Activated CD8-positive, alpha-beta T cell treated with anti-CD3 and anti-CD28 coated beads, Interleukin-2, amount 10 ng/mL, durations not matched to agents 7 days and 5 days (primary cell): ENCODE measurements at regions not wholly inside any gene's neighbourhood (a gene's known extent, or its start where the extent isn't known, plus 50 kb on each side); places are given as distances from the start of the nearest gene placed in this dataset.
"Not testable (repeated sequence)": the region's sequence is repeated elsewhere in the genome, so short reads cannot be mapped to it uniquely, and the experiment has no call there.

ENCODE experiments used
- ATAC-seq: fragments of 150-1000 bp; cut with Tn5 transposase; one replicate; pipeline ENCODE4 v1.10.0; 2021; ENCODE audit warnings: moderate library complexity
- CTCF ChIA-PET: fragments of 350-600 bp; sonication (Branson Sonifier 250); formaldehyde crosslinking; loops from one replicate; lab custom pipeline; 2021; ENCODE audit warnings: antibody characterized with exemption; lab: Charles Lee
- POLR2A ChIA-PET: fragments of 350-600 bp; sonication (Branson Sonifier 250); formaldehyde crosslinking; loops from one replicate; lab custom pipeline; 2021; ENCODE audit warnings: antibody characterized with exemption; lab: Charles Lee
- DNase-seq: peaks from one replicate; pipeline ENCODE4 v3.0.0-alpha.2; 2020
- H3K27ac Mint-ChIP-seq: one replicate; pipeline ENCODE4 v1.8.0; 2021; ENCODE audit warnings: mild to moderate bottlenecking, mixed read lengths
- H3K27me3 Mint-ChIP-seq: one replicate; pipeline ENCODE4 v1.8.0; 2021; ENCODE audit warnings: low read depth, mixed read lengths
- H3K36me3 Mint-ChIP-seq: one replicate; pipeline ENCODE4 v1.8.0; 2021; ENCODE audit warnings: low read depth, mixed read lengths
- H3K4me1 Mint-ChIP-seq: one replicate; pipeline ENCODE4 v1.8.0; 2021; ENCODE audit warnings: low read depth, mixed read lengths
- H3K4me3 Mint-ChIP-seq: one replicate; pipeline ENCODE4 v1.8.0; 2021; ENCODE audit warnings: mild to moderate bottlenecking, mixed read lengths
- H3K9me3 Mint-ChIP-seq: one replicate; pipeline ENCODE4 v1.8.0; 2022; ENCODE audit warnings: mixed read lengths; ENCODE audit not compliant: insufficient read depth

DNA sequence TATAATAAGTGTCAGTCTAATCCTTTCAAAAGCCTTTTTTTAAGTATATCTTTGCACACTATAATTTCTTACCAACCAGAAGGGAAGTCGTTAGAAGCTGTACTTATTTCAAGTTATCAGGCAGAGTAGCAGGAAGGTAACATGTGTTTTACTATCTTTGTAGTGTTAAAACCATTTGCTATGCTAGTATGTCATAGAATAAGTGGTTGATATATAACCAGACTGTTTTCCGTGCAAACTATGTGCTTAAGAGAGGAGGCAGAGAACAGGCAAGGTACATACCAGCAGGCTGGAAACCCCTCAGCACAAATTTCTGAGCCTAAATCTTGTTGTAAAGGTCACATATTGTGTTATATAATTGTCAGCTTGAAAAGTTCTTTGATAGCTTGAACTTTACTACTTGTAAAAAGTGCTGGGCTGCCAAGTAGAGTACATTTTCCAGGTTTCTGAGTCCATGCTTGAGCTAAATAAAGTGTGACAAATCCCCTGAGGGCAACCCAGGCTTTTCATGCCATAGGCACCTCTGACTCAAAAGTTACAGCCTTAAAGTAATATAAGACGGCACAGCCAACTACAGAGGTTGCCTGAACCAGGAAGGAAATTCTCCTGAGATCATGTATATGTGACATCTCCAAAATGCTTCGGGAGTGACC lies 1297.4 kb downstream of the PCDH9 start:
- no peak for DNase-seq
- no peak for ATAC-seq
- no peak overlapping the region for H3K4me3 Mint-ChIP-seq
- H3K27me3 Mint-ChIP-seq: no peaks in the 10 kb centered on the region
- no peaks in the 10 kb centered on the region for H3K36me3 Mint-ChIP-seq
- ChIA-PET POLR2A (no interaction called here), CTCF (no interaction called here)
- H3K9me3 Mint-ChIP-seq: peaks cover 3% of the 10 kb centered on the region
- H3K27ac Mint-ChIP-seq: no peak overlapping the region
- H3K4me1 Mint-ChIP-seq: no peaks in the 10 kb centered on the region

DNA sequence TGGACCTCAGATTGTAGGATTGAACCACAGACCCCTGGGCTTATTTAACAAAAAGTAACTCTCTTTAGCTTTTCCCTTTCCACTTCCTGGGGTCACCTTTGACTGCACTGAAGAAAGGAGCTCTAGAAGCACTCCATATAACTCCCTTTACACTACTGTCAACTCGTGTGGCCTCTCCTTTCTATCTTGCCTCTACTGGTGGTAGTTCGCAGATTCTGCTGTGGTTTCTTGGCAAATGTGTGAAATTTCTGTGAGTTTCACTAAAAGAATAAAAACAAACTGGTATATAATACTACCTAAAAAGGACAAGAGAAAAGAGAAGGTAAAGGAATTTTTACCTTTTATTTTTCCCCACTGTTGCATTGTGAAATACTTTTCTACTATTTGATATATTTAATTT lies 1298.1 kb downstream of the PCDH9 start:
- POLR2A ChIA-PET: no interaction called here
- Mint-ChIP-seq H3K27me3 (no peaks in the 10 kb centered on the region), H3K4me1 (no peaks in the 10 kb centered on the region), H3K9me3 (peaks cover 3% of the 10 kb centered on the region), H3K27ac (no peak overlapping the region), H3K4me3 (no peak overlapping the region), H3K36me3 (no peaks in the 10 kb centered on the region)
- CTCF ChIA-PET: no interaction called here
- ATAC-seq (no peak), DNase-seq (no peak)

DNA sequence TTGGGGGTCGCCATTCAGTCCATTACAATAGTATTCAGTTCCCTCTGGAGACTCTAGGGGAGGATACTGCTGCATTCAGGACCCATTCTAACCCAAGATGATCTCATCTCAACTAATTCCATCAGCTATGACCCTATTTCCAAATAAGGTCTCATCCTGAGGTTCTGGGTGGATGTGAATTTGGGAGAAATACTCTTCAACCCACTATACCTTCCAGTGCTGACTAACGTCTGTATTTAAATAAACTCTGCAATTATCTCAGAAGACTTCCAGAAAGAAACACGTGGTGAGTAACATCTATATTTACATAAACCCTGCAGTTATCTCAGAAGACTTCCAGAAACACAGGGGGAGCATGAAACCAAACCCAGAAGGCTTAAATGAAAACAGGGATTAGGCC lies 1300.7 kb downstream of the PCDH9 start:
- H3K27ac Mint-ChIP-seq: no peak overlapping the region
- CTCF ChIA-PET: no interaction called here
- POLR2A ChIA-PET: no interaction called here
- DNase-seq: no peak
- H3K4me3 Mint-ChIP-seq: no peak overlapping the region
- no peaks in the 10 kb centered on the region for H3K27me3 Mint-ChIP-seq
- H3K9me3 Mint-ChIP-seq: no peaks in the 10 kb centered on the region
- H3K4me1 Mint-ChIP-seq: no peaks in the 10 kb centered on the region
- ATAC-seq: no peak
- no peaks in the 10 kb centered on the region for H3K36me3 Mint-ChIP-seq

DNA sequence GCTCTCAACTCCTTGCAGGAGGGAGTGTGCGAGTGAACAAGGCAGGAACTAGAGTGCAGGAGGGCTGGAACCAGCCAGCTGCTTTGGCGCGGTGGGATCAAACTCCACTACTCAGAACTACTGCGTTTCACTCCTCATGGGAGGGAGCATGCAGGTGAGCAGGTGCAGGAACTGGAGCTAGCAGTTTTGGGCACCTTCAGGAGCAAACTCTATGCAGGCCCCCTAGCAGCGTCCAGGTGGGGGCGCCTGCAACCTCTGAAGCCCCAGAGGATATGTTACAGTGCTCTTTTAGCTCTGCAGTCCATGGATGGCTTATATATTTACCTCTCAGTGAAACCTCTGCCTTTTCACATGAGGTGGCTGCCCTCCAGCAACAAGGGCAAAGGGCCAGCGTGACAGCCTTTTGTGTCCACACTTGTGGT lies 1303.4 kb downstream of the PCDH9 start:
- Mint-ChIP-seq H3K27ac (no peak overlapping the region), H3K36me3 (no peaks in the 10 kb centered on the region), H3K27me3 (no peaks in the 10 kb centered on the region), H3K4me3 (no peak overlapping the region), H3K9me3 (peaks cover 2% of the 10 kb centered on the region), H3K4me1 (no peaks in the 10 kb centered on the region)
- no peak for ATAC-seq
- CTCF ChIA-PET: no interaction called here
- no peak for DNase-seq
- POLR2A ChIA-PET: no interaction called here

DNA sequence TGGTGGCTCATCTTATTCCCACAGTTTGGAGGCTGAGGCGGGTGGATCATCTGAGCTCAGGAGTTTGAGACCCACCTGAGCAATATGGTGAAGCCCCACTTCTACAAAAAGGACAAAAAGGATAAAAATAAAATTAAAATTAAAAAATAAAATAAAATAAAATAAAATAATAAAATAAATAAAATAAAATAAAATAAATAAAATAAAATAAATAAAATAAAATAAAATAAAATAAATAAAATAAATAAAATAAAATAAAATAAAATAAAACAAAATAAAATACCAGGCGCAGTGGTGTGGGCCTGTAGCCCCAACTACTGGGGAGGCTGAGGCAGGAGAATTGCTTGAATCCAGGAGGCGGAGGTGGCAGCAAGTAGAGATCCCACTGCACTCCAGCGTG lies 1307.3 kb downstream of the PCDH9 start:
- CTCF ChIA-PET, DNase-seq, POLR2A ChIA-PET, H3K9me3 Mint-ChIP-seq, H3K27ac Mint-ChIP-seq, H3K4me1 Mint-ChIP-seq, H3K4me3 Mint-ChIP-seq, ATAC-seq, H3K36me3 Mint-ChIP-seq, H3K27me3 Mint-ChIP-seq: not testable (repeated sequence)

DNA sequence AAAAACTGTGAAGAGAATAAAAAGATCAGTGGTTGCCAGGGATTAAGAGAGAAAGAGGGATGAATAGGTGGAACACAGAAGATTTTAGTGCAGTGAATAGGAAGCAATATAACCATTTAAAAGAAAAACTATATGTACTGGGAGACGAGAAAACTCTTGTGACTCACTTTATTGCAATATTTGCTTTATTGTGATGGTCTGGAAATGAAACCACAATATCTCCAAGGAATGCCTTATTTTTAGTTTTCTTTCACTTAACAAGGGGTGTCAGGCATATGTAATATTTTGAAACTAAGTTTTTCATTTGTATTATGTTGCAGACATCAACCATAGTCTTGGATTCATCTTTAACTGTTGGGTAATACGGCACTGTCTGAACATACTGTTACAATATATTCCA lies 1308.2 kb downstream of the PCDH9 start:
- Mint-ChIP-seq H3K36me3 (no peaks in the 10 kb centered on the region), H3K9me3 (peaks cover 10% of the 10 kb centered on the region), H3K27ac (no peak overlapping the region), H3K4me3 (no peak overlapping the region), H3K4me1 (no peaks in the 10 kb centered on the region), H3K27me3 (no peaks in the 10 kb centered on the region)
- ATAC-seq: no peak
- ChIA-PET CTCF (no interaction called here), POLR2A (no interaction called here)
- no peak for DNase-seq

DNA sequence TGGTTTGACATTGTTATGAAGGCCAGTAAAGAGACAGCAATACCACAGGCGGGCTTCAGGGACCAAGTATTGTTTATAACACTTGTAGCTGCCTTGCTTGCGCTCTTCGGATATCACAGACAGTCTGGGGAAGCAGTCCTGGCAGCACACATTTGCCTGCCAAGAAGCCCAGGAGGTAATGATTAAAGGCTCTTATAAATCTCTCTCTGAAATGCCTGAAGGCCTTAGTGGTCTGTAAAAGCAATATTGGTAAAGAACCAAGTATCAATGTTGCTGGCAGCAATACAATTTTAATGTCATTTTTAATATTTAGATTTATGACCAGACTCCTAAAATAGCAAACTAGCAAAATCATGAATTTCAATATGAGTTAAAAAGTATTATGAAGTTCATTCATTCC lies 1312.4 kb downstream of the PCDH9 start:
- ChIA-PET POLR2A (no interaction called here), CTCF (no interaction called here)
- no peak for ATAC-seq
- Mint-ChIP-seq H3K4me3 (no peak overlapping the region), H3K4me1 (no peaks in the 10 kb centered on the region), H3K36me3 (no peaks in the 10 kb centered on the region), H3K27me3 (no peaks in the 10 kb centered on the region), H3K9me3 (peaks cover 10% of the 10 kb centered on the region), H3K27ac (no peak overlapping the region)
- DNase-seq: no peak

DNA sequence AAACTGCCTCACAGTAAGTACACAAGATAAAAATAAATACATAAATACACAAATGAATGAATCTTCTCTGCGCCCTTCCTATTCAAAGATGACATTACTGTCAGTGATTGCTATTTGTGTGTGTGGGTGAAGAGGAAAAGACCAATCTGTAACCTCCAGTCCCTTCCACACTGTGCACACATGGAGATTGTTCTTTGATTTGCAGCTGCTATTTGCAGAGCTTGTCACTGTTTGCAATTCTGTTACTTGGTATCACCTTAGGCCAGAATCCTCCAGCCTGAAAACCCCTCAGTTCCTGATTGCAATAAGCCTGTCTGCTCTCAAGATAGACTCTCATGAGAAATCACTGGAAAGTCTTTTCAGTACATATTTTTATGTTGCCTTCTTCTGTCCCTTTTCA lies 1314.9 kb downstream of the PCDH9 start:
- no peak for ATAC-seq
- CTCF ChIA-PET: no interaction called here
- no peak overlapping the region for H3K27ac Mint-ChIP-seq
- DNase-seq: no peak
- H3K4me1 Mint-ChIP-seq: no peaks in the 10 kb centered on the region
- no peak overlapping the region for H3K4me3 Mint-ChIP-seq
- peaks cover 4% of the 10 kb centered on the region for H3K9me3 Mint-ChIP-seq
- H3K27me3 Mint-ChIP-seq: no peaks in the 10 kb centered on the region
- H3K36me3 Mint-ChIP-seq: no peaks in the 10 kb centered on the region
- POLR2A ChIA-PET: no interaction called here

DNA sequence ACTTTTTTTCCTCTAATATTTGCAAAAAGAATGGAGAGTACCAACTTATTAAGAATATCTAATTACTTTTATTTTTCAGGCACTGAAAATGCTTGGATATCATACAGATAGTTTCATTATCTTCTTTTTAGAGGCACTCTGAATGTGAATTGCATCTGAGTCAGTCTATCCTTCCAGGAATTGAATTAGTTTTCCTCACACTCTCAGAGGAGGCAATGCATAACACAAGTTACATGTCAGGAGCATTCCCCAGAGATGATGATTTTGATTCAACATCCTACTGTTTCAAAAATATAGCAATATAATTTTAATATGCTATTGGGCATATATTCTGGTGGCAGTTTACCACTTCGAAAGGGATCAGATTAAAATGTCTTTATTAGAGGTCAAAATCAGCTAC lies 1315.4 kb downstream of the PCDH9 start:
- H3K9me3 Mint-ChIP-seq: peaks cover 4% of the 10 kb centered on the region
- H3K4me1 Mint-ChIP-seq: no peaks in the 10 kb centered on the region
- DNase-seq (no peak), ATAC-seq (no peak)
- H3K27me3 Mint-ChIP-seq: no peaks in the 10 kb centered on the region
- H3K27ac Mint-ChIP-seq: no peak overlapping the region
- no peaks in the 10 kb centered on the region for H3K36me3 Mint-ChIP-seq
- ChIA-PET CTCF (no interaction called here), POLR2A (no interaction called here)
- H3K4me3 Mint-ChIP-seq: no peak overlapping the region

DNA sequence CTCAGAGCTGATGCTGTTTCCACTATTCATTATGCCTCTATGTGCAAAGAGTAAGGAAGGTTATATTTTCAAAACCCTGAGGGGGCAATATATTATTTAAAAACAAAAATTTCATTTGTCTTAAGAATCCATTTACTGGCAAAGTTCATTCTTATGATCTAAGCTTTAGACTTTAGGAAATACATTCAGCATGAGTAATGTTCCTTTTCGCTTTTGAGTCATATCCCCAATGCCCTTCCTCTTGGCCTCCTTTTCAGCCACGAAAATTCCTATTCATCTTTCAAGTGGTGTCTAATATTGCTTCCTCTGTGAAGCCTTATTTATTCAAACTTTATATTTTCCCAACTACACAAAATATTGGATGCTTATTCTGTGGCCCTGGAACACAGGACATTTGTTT lies 1317.0 kb downstream of the PCDH9 start:
- ChIA-PET POLR2A (no interaction called here), CTCF (no interaction called here)
- Mint-ChIP-seq H3K9me3 (peaks cover 8% of the 10 kb centered on the region), H3K4me3 (no peak overlapping the region), H3K4me1 (no peaks in the 10 kb centered on the region), H3K27me3 (no peaks in the 10 kb centered on the region), H3K27ac (no peak overlapping the region), H3K36me3 (no peaks in the 10 kb centered on the region)
- ATAC-seq: no peak
- no peak for DNase-seq

DNA sequence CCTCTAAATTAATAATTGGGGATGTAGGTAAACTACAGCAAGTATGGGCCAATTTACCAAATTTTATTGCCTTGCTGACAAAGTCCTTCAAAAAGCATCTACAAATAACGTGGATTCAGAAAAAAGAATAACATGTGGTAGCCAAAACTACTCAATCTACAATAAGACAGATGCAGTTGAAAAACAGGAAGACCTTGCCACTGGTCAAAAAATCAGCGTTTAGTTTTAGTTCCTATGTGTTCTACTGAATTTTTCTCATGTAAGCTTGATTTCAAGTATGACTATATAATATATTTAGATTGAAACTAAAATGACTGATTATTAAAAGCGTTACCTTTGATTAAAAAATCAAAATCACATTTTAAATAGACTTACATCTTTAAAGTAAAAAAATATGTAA lies 1317.6 kb downstream of the PCDH9 start:
- Mint-ChIP-seq H3K27ac (no peak overlapping the region), H3K27me3 (no peaks in the 10 kb centered on the region), H3K36me3 (no peaks in the 10 kb centered on the region), H3K9me3 (peaks cover 7% of the 10 kb centered on the region), H3K4me1 (no peaks in the 10 kb centered on the region), H3K4me3 (no peak overlapping the region)
- ChIA-PET CTCF (no interaction called here), POLR2A (no interaction called here)
- ATAC-seq (no peak), DNase-seq (no peak)

DNA sequence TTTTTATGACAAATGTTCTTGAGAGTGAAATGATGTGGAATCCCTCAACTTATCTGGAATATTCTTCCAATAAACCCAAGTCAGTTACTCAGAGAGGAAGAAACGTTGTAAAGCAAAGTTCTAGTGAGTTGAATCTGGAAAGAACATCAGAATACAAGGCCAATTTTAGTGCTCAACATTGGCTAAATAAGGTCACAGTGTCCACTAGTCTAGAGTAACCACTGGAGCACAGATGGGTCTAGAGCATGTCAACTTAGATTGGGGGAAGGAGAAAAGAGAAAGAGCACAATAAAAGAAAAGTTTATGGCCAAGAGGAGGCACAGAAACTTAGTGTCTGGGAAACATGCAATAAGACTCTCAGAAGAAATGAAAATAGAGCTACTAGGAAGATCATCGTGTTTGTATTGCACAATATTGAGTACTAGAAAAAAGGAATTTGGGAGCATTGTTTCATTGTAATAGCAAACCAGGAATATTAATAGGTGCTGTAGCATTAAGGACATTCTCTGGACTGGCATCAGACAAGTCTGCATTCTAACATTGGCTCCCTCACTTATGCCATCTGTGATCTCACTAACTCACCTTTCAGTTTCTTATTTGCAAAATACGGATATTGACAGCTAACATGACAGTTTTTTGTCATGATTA lies 1318.5 kb downstream of the PCDH9 start:
- no peak for ATAC-seq
- ChIA-PET POLR2A (no interaction called here), CTCF (no interaction called here)
- DNase-seq: no peak
- peaks cover 11% of the 10 kb centered on the region for H3K9me3 Mint-ChIP-seq
- H3K36me3 Mint-ChIP-seq: no peaks in the 10 kb centered on the region
- no peaks in the 10 kb centered on the region for H3K4me1 Mint-ChIP-seq
- H3K27me3 Mint-ChIP-seq: no peaks in the 10 kb centered on the region
- no peak overlapping the region for H3K4me3 Mint-ChIP-seq
- no peak overlapping the region for H3K27ac Mint-ChIP-seq

DNA sequence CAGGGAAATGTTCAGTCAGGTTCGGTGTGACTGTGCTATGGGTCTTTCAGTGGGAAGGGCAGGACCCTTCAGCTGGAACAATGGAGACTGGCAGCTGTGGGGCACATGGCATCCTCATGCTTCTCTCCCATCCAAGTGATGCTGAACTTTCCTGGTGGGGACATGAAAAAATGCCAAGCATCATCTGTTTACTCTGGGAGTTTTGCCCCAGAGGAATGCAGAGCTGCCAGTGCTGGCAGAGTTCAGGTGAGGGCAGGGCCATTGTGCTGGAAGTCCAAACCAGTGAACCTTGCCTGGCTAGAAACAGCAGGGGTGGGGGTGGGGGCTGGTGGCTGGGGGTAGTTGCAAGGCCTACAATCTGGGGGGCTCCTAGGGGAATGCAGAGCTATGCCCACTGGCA lies 1320.6 kb downstream of the PCDH9 start:
- ChIA-PET CTCF (no interaction called here), POLR2A (no interaction called here)
- DNase-seq (no peak), ATAC-seq (no peak)
- no peaks in the 10 kb centered on the region for H3K4me1 Mint-ChIP-seq
- H3K27me3 Mint-ChIP-seq: no peaks in the 10 kb centered on the region
- H3K9me3 Mint-ChIP-seq: peaks cover 11% of the 10 kb centered on the region
- no peak overlapping the region for H3K27ac Mint-ChIP-seq
- H3K4me3 Mint-ChIP-seq: no peak overlapping the region
- no peaks in the 10 kb centered on the region for H3K36me3 Mint-ChIP-seq
